ENCODE measurements at regions not wholly inside any gene's neighbourhood (a gene's known extent, or its start where the extent isn't known, plus 50 kb on each side); places are given as distances from the start of the nearest gene placed in this dataset.

DNA sequence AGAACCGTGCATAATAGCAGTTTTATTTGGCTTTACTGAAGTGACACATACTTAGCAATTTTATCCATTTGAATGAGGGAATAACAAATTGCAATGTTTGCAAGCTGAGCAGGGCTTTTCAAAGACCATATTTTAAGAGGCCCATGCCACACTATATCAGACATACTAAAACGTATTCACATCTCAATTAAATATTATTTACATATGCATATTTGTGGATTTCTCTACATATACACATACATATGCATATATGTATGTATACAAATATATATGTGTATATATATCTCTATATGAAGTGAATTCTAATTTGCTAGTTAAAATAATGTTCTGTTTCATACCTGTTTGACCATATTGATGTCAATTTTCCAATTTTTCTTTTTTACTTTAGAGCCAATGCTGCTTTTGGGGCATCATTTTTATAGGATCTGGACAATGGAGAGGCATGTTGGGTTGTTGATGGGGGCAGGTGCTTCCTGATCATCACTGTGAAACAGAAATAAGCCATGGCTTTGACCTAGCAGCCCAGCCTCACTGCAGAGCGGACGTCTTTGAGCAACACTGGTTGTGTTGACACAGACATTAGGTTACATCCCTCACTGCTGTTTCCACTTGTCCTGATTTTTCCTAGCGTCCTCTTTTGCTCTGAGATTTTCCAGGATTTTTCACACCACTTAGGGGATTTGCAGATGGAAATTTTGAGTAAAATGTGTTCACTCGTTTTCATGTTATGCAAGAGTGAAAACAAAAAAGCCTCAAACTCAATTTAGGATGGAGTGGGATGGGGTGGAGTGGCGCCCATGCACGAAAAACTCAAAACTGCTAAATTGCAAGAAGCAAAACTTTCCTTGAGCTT, 56.9 kb downstream of the RDH14 start:
- no peak for DNase-seq (ENCODE audit: low read depth in 2 of 3, low spot score in 2 of 3)

DNA sequence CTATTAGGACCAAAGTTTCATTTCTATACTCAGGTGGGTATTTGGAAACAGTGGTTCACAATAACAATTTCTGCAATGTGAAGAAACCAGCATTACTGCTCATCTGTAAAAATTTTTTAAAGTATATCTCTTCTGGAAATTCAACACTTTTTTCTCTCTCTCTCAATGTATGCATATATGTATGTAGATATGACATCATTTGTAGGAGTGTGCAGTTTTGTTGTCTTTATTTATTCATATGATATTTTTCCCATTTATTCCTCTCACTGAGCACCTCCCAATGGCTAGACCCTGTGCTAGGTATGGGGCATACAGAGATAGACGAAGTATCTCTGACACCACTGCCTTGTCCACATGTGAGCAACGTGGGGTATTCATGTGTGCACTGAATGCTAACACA, 58.3 kb downstream of the RDH14 start:
- no peak for DNase-seq (ENCODE audit: low read depth in 2 of 3, low spot score in 2 of 3)

DNA sequence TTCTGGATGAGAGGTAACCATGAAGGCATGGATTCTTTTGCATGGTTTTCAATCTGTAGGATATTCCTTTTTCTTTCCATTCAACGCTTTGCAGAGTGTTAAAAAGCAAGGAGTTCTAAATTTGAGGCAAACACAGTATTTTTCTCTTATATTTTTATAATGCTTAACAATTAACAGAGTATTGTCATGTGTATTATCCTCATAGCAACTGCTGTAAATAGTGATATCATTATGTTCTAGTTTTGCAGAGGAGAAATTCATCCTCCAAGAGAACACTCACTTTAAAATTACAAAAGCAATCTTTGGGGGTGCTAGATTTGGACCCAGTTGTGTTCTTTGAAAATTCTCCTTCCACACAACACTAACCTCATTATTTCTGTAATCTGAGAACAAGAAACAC, 58.7 kb downstream of the RDH14 start:
- no peak for DNase-seq (ENCODE audit: low read depth in 2 of 3, low spot score in 2 of 3)

DNA sequence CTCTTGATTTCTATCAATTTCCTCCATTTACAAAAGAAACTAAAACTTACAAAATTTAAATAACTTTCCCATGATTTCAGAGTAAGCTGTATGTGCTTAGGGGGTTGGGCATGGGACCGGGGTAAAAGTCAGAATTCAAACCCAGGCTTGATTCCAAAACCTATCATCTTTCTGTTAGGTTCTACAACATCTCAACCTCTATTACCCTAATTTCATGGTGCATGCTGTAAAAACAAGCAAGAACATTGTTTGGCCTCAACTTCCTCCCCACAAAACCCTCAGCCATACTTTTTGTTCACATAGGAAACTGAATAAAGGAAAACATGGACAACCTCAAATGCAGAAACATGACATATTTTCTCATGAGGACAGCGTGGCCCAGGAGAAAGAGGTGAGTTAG, 59.3 kb downstream of the RDH14 start:
- no peak for DNase-seq (ENCODE audit: low read depth in 2 of 3, low spot score in 2 of 3)

DNA sequence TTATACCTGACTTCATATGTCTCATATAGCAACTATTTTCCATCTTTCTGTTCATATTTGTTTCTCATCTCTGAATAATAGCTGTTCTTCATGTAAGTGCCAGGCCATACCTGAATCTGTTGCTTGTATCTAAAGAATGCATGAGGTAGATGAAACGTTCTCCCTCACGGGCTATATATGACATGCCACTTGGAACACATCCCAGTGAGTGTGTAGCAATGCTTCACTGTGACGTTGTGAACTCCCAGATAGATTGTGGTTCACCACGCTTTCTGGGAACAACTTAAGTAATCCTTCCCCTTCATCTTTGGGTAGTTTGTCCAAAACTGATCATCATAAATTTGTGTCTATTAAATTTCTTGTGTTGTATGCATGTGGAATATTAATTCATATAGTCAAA, 60.1 kb downstream of the RDH14 start:
- DNase-seq (ENCODE audit: low read depth in 2 of 3, low spot score in 2 of 3): no peak

DNA sequence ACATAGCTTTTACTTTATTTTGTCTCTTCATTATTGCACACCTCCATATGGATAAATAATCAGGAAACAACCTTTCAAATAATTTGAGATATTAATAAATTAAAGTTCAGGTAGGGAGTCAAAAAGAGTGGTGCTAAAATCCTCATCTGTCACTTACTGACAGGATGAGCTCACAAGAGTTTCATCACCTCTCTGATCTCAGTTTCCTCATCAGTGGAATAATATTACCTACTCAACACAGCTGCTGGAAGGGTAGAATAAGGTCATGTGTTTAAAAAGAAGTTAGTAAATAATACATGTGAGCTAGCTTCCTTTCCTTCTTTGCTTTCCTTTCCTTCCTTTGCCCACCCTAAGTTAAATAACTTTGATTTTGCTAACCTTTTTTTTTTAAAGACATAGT, 61.9 kb downstream of the RDH14 start:
- DNase-seq (ENCODE audit: low read depth in 2 of 3, low spot score in 2 of 3): no peak

DNA sequence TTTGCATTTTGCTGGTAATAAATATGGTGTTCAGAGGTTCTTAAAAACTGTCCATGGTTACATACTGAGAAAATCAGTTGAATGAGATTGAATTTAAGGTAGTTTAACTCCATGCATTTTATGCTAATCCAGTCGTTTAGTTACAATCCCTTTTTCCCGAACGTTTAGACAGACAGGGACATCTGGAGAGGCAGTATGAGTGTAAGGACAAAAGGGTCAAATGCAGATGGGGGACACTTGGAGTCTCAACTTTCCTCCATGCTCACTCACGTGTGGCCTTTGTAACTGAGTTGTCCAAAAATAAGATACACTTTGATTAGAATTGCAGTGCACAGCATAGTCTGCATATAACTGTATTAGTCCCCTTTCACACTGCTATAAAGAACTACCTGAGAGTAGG, 63.9 kb downstream of the RDH14 start:
- DNase-seq (ENCODE audit: low read depth in 2 of 3, low spot score in 2 of 3): no peak

DNA sequence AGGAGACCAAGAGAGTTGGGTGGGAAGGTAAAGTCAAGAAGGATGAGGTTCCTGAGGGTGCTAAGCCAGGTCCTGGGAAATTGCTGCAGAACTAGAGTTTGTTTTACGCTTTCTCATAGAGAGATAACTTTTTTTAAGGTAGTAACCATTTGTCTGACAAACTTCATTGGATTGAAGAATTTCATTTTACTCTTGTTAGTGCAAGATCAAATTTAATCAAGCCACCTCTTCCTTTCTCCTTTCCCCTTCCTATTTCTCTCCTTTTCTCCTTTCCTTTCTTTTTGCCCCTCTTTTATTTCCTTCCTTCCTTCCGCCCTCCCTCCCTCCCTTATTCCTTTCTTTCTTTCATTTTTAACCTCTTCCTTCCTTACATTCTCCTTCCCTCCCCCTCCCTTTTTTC, 65.4 kb downstream of the RDH14 start:
- no peak for DNase-seq (ENCODE audit: low read depth in 2 of 3, low spot score in 2 of 3)

DNA sequence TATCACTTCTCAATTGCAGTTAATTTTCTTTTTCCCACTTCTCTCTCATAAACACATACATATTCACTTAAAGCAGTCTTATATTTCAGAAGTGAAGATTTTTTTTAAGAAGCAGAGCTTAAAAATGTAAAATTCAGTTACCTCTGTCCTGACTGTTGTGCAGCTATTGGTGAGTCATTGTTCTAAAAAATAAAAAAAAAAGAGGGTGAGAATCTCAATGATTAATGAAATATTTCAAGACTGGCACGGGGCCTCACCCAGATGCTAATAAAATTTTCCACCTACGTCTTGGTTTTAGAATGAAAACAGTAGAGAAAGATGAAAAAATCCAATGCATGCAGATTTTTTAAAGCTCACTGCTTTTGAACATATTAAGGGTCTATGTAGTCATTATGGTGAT, 67.7 kb downstream of the RDH14 start:
- DNase-seq (ENCODE audit: low read depth in 2 of 3, low spot score in 2 of 3): no peak

DNA sequence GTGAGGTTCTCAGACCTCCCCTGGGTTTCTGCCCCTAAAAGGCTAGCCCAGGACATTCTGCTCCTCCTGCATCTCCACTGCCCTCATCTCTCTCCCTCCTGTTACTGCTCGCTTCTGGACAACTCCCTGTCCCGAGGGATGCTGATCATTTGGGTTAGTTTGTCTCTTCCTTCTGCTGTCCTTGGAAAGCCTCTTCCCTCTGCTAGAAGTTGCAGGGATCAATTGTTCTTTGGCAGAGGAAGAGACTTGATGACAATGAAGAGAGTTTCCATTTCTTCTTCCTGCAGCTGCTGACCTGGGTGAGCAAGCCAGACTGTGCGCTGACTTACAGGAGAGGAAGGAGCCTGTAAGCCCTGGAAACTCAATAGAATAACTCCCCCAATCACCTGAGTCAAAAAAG, 68.9 kb downstream of the RDH14 start:
- DNase-seq (ENCODE audit: low read depth in 2 of 3, low spot score in 2 of 3): no peak

DNA sequence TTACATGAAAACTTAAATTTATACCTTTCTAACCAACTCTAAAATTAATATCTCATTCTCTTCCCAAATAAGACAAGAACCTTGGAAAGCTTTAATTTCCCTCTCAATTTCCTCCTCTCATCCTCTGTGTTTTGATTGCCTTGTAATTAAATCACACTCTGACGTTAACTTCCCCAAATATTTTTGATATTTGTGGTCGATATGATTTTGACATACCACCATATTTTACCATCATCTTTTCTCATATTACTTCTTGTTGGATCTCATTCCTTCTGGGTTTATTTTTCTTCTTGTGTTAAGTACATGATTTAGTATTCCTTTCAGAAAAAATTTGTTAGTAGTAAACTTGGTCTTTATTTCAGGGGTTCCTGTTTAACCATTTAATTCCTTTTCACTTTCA, 69.6 kb downstream of the RDH14 start:
- DNase-seq (ENCODE audit: low read depth in 2 of 3, low spot score in 2 of 3): no peak

DNA sequence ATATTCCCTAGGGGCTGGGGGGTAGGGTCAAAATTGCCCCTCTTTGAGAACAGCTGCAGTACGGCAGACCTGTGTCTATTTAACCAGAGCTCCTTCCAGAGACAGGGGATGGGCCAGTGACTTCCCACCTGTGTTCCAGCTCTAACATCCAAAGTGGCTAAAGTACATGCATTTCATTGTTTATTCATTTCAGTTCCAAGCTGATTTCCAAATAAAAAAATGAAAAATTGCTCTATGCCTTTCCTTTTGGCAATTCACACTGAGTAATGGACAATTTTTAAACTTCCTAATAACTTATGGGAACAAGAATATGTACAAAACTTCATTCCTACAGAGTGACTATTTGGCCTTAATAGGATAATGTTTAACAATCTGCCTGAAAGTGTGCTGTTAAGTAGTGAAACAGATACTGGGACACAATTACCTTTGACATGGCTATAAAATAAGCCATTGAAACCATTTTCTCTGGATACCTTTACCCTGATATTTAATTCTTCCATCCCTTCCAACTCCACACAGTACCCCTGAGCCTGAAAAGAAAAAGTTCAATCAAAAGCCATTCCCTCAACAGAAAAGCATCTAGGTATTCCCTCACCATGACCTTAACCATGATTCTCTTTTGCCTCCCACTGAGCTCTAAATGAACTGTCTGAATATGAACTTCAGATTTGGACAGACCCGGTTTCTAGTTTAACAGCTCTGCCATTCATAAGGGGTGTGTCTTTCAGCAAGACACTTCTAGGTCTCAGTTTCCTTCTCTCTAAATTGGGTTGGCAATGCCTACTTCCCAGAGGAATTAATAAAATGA, 73.1 kb downstream of the RDH14 start:
- DNase-seq (ENCODE audit: low read depth in 2 of 3, low spot score in 2 of 3): no peak

DNA sequence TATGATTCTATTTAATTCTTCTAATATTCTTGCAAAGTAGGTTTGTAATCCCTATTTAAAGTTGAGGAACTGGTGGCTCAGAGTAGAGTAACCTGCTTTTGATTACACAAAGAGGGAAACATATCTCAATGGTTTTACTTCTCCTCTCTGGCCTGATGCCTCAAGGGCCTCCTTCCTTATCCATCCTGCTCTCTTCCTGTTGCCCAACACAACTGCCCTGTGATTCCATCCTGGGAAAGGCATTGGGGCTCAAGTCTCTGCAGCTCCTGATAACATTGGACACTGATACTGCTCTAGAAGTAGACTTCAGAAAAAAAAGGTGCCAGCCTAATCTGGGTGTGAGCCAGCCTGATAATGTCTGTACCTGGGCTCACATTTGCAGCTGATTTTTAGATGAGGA, 75.8 kb downstream of the RDH14 start:
- DNase-seq (ENCODE audit: low read depth in 2 of 3, low spot score in 2 of 3): no peak

DNA sequence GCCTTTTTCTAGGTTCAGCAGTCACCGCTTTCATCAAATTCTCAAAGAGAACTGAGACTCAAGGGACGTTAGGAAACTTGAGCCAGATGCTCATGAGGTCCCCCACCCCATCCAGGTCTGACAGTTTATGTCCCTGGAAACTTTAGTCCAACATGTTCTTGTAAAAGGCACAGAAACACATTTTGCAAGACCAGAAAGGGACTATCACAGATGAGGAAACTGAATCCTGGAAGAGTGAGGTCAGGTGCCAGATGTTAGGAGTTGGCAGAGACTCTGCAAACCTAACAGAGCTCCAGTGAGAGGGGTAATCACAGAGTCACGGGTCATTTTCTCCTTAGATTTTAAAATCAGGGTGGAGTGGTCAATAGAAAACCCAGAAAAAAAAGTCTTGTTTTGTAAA, 76.6 kb downstream of the RDH14 start:
- DNase-seq (ENCODE audit: low read depth in 2 of 3, low spot score in 2 of 3): no peak

DNA sequence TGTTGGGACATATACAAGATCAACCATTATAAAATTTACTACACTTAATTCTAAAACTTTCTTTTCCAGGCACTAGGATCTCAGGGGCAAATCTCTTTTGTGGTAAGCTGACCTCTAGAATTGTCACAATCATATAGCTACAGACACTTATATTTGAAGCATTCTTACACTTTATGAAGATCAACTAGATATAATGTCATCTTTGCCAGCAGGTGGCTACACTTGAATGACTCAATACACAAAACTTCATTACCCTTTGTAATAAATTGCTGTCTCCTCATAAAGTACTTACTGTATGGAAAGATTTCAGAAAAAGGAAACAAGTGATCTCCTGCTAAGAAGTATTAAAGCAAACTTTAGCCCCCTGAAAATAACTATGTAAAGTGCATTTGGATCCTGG, 77.8 kb downstream of the RDH14 start:
- DNase-seq (ENCODE audit: low read depth in 2 of 3, low spot score in 2 of 3): no peak

DNA sequence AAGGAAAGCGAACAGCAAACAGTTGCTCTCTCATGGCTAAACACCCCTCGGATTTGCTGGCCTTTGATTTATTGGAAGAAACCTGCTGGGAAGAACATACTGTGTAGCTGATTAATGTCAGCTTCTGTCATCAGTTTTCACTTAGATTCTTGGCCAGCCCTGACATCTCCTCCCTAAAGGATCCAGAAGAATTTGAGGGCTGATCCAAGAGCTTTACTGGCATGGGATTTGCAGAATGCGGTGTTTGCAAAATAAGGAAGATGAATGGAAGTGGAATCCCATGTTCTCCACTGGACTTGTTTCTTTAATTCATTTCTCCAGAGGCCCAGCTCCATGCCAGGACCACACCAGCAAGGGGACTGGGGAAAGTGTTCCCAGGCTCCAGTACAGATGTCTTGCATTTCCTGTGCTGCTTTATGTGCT, 80.5 kb downstream of the RDH14 start:
- DNase-seq (ENCODE audit: low read depth in 2 of 3, low spot score in 2 of 3): no peak

DNA sequence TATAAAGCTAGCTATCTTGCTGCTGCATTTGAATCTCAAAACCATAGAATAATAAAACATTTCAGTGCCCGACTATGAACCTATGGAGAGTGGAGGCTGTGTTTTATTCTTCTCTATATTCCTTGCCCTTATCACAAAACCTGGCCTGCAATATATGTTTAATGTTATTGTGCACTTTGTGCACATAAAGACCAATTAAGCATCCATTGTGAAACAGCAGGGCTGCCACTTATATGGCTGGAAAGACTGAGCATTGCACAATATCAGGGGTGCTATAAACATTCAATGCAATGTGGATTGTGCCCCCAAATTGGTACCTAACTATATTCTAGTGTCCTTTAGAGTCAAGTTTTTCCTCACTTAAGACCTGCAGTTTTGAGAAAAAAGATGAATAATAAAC, 83.2 kb downstream of the RDH14 start:
- DNase-seq (ENCODE audit: low read depth in 2 of 3, low spot score in 2 of 3): no peak

DNA sequence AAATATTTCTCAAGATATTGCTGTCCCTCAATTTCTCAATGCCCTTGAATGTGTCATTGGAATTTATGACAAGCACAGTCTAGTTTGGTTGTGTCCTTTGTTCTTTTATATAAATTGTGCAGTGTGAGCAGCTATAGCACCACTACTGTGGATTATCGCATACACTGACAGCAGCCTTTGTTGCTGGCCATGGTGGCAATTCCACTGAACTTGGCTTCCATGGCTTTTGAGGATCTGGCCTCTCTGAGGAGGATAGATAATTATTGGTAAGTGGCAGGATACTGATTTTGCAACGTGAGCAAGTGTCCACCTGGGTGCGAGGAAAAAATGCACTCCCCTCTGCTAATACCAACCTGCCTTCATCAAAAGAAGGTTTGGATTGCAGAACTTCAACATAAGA, 84.0 kb downstream of the RDH14 start:
- DNase-seq (ENCODE audit: low read depth in 2 of 3, low spot score in 2 of 3): no peak

DNA sequence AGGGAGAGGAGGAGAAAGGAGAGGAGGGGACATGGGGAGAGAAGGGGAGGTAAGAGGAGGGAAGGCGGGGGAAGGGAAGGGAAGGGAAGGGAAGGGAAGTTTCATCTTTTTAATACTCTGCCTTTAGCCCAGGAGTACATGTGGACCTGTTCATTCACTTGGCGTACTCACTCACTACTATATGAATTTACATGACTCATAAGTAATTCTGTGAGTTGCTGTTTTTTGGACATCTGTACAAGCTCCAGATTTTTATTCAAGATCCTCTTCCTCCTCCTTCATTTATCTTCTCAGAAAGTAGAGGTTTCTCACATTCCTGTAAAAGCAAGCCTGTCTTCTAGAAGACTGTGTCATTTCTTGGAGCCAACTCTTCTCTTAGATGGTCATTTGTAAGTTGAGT, 84.6 kb downstream of the RDH14 start:
- DNase-seq (ENCODE audit: low read depth in 2 of 3, low spot score in 2 of 3): no peak

DNA sequence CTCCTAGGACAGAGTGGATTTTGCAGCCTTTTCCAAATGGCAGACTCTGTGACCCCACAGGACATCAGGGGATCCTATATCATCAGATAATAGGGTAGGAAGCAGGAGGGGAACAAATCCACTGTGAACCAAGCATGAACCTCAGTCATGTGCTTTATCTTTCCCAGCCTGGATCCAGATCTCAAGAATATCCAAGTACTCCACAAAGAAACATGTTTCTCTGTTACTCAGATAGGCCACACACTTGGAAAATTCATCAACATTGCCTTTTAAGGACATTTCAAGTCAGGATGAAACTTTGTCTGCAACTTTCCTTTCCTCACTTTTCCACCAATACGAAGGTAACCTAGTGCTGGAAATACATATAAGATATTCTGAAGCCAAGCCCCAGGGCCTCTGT, 85.8 kb downstream of the RDH14 start:
- DNase-seq (ENCODE audit: low read depth in 2 of 3, low spot score in 2 of 3): no peak

DNA sequence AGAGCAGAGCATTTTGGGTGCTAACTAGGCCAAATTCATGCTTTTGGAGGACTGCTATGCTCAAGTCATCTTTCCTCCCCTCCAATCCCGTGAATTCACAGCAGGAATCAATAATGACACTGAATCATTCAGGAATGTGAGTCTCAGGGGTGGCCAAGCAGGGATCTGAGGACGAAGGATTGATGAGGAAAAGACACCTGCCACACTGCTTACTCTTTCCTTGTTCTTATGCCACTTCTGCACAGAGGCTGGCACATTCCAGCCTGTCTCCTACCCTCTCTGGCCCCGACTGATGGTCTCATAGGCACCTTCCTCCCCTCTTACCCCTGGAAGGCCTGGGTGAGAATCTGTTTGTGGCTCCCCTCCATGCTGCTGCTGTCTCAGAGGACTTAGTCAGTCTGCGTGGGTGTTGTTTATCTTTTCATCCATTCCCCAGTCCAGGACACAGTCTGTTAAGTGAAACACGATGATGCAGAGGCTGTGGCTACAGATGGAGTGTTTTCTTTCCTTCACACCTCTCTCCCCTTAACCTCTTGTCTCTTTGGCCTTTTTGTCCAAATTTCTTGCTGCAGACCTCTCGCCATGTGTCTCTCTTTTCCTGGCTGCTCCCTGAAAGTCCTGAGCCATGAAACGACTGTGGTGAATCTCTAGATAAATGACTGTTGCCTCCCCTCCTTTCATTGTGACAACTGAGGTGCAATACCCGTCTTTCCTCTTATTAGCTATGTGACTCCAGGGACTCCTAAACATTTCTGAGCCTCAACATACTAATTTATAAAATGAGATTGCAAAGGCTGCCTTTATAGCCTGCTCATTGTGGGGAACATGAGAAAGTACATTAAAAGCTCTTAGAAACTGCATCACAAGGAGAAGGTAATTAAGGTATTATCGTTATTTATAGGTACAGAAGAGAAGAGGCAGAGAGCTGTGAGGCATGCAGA, 86.9 kb downstream of the RDH14 start:
- no peak for DNase-seq (ENCODE audit: low read depth in 2 of 3, low spot score in 2 of 3)

Data from activated CD8-positive, alpha-beta memory T cell treated with anti-CD3 and anti-CD28 coated beads for 48 hours (primary cell).